ENCODE measurements at regions not wholly inside any gene's neighbourhood (a gene's known extent, or its start where the extent isn't known, plus 50 kb on each side); places are given as distances from the start of the nearest gene placed in this dataset.

DNA sequence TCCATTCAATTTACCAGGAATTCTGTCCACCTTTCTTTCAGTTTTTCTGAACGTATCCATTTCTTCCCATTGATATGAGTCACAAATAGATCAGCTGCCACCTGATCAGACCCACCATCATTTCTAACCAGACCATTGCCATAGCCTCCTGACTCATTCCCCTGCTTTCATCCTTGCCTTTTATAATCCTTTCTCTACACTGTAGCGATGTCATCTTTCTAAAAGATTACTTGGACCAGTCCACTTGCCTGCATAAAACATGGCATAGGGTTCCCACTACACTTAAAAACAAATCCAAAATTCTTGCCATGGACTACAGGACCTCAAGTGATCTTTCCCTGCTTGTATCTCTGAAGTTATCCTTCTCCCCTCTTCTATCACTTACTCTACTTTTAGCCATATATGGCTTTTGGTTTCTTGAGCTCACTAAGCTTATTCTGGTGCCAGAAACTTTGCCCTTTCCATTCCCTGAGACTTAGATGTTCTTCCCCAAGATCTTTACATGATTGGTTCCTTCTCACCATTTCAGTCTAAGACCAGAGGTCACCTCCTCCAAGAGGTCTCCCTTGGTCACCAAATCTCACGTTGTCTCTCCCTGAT is 149.5 kb upstream of the KRR1 start:
- Histone ChIP-seq H3K4me2 (ENCODE audit: low read length) (no peak overlapping the region), H3F3A (ENCODE audit: insufficient read depth, low read length, poor library complexity, severe bottlenecking) (no peaks in the 10 kb centered on the region), H3K9ac (ENCODE audit: low read length) (no peak overlapping the region), H3K36me3 (ENCODE audit: insufficient read depth, low read length) (no peaks in the 10 kb centered on the region), H2AFZ (ENCODE audit: low read depth, low read length) (no peak overlapping the region), H3K9me3 (ENCODE audit: low read length) (no peaks in the 10 kb centered on the region), H4K20me1 (ENCODE audit: insufficient read depth) (no peaks in the 10 kb centered on the region), H3K27ac (ENCODE audit: low read length) (no peak overlapping the region), H3K27me3 (ENCODE audit: insufficient read depth, low read depth, low read length) (no peaks in the 10 kb centered on the region), H3K79me2 (replicated peaks; ENCODE audit: insufficient read depth, low read length) (no peaks in the 10 kb centered on the region), H3K4me3 (ENCODE audit: low read length) (no peak overlapping the region), H3K9me2 (ENCODE audit: insufficient read depth, low read length) (no peaks in the 10 kb centered on the region)
- TF ChIP-seq RAD21 (conservative IDR thresholded peaks at IDR 0.05) = no peak
- no peak for TF ChIP-seq TAF1 (IDR thresholded peaks at IDR 0.05; ENCODE audit: low read depth)
- TF ChIP-seq MXI1 (conservative IDR thresholded peaks at IDR 0.05; ENCODE audit: poor library complexity, severe bottlenecking) = no peak
- no peak for TF ChIP-seq POLR2AphosphoS5 (IDR thresholded peaks at IDR 0.05)
- no peak for TF ChIP-seq EZH2 (IDR thresholded peaks at IDR 0.05; ENCODE audit: borderline replicate concordance, insufficient read depth, low read length, poor library complexity, severe bottlenecking)

DNA sequence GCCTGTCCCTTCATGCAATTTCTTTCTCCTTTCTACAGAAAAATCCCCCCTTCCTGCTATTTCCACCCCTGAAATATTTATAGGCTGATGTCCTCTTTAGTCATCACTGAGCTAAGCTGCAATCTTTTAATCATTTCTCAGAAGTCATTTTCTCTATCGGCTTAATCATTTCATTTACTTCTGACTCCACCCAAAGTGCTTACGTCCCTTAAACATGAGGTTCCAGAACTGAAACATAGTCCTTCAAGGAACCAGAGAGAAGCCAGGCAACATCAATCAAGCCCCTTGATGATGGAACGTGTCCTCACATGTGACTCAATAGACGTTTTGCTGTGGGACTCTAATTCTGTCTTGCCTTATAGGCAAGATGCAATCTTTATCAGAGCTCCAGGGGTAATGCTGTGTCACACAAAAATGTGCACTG is 148.7 kb upstream of the KRR1 start:
- Histone ChIP-seq H3K4me2 (ENCODE audit: low read length) (no peak overlapping the region), H3K9ac (ENCODE audit: low read length) (no peak overlapping the region)

More for the DNA sequence above, 148.7 kb upstream of the KRR1 start:
- TF ChIP-seq EZH2 (IDR thresholded peaks at IDR 0.05; ENCODE audit: borderline replicate concordance, insufficient read depth, low read length, poor library complexity, severe bottlenecking) = no peak
- TF ChIP-seq POLR2AphosphoS5 (IDR thresholded peaks at IDR 0.05) = no peak
- no peak for TF ChIP-seq RAD21 (conservative IDR thresholded peaks at IDR 0.05)
- TF ChIP-seq TAF1 (IDR thresholded peaks at IDR 0.05; ENCODE audit: low read depth) = no peak
- TF ChIP-seq SMC3 (conservative IDR thresholded peaks at IDR 0.05; ENCODE audit: poor library complexity) = no peak
- no peak for TF ChIP-seq CTCF (IDR thresholded peaks at IDR 0.05; ENCODE audit: poor library complexity, severe bottlenecking)
- TF ChIP-seq, protein P1, sequence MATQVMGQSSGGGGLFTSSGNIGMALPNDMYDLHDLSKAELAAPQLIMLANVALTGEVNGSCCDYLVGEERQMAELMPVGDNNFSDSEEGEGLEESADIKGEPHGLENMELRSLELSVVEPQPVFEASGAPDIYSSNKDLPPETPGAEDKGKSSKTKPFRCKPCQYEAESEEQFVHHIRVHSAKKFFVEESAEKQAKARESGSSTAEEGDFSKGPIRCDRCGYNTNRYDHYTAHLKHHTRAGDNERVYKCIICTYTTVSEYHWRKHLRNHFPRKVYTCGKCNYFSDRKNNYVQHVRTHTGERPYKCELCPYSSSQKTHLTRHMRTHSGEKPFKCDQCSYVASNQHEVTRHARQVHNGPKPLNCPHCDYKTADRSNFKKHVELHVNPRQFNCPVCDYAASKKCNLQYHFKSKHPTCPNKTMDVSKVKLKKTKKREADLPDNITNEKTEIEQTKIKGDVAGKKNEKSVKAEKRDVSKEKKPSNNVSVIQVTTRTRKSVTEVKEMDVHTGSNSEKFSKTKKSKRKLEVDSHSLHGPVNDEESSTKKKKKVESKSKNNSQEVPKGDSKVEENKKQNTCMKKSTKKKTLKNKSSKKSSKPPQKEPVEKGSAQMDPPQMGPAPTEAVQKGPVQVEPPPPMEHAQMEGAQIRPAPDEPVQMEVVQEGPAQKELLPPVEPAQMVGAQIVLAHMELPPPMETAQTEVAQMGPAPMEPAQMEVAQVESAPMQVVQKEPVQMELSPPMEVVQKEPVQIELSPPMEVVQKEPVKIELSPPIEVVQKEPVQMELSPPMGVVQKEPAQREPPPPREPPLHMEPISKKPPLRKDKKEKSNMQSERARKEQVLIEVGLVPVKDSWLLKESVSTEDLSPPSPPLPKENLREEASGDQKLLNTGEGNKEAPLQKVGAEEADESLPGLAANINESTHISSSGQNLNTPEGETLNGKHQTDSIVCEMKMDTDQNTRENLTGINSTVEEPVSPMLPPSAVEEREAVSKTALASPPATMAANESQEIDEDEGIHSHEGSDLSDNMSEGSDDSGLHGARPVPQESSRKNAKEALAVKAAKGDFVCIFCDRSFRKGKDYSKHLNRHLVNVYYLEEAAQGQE (IDR thresholded peaks at IDR 0.05; ENCODE audit: borderline replicate concordance) = no peak
- TF ChIP-seq EP300 (conservative IDR thresholded peaks at IDR 0.05; ENCODE audit: poor library complexity, severe bottlenecking) = no peak
- TF ChIP-seq MXI1 (conservative IDR thresholded peaks at IDR 0.05; ENCODE audit: poor library complexity, severe bottlenecking) = no peak
- Histone ChIP-seq H3K4me3 (ENCODE audit: low read length) (no peak overlapping the region), H3K27ac (ENCODE audit: low read length) (no peak overlapping the region), H3K27me3 (ENCODE audit: insufficient read depth, low read depth, low read length) (no peaks in the 10 kb centered on the region), H3K36me3 (ENCODE audit: insufficient read depth, low read length) (no peaks in the 10 kb centered on the region), H3K9me3 (ENCODE audit: low read length) (no peaks in the 10 kb centered on the region), H3K79me2 (replicated peaks; ENCODE audit: insufficient read depth, low read length) (no peaks in the 10 kb centered on the region), H3F3A (ENCODE audit: insufficient read depth, low read length, poor library complexity, severe bottlenecking) (no peaks in the 10 kb centered on the region), H3K9me2 (ENCODE audit: insufficient read depth, low read length) (no peaks in the 10 kb centered on the region), H2AFZ (ENCODE audit: low read depth, low read length) (no peak overlapping the region), H4K20me1 (ENCODE audit: insufficient read depth) (no peaks in the 10 kb centered on the region)

Data from neural cell (in vitro differentiated cells).